Sigmoid colon (tissue), 4 donors: ENCODE measurements at regions not wholly inside any gene's neighbourhood (a gene's known extent, or its start where the extent isn't known, plus 50 kb on each side); places are given as distances from the start of the nearest gene placed in this dataset.
"Not testable (repeated sequence)": the region's sequence is repeated elsewhere in the genome, so short reads cannot be mapped to it uniquely, and the experiment has no call there.

Experiments
- CTCF ChIP-seq, 4 experiments: fragments of 450-650 bp in 3 of 4; fragments of 200-600 bp in 1 of 4; IDR thresholded peaks; one replicate each; pipeline ENCODE4 v1.5.1; 2016 to 2019; ENCODE audit warnings: antibody characterized with exemption in 4 of 4, mild to moderate bottlenecking in 3 of 4, moderate library complexity in 2 of 4
- EP300 ChIP-seq, 4 donors: sonication (generic); formaldehyde crosslinking; IDR thresholded peaks; one replicate each; pipeline ENCODE4 v1.6.1; 2017; ENCODE audit warnings: antibody characterized with exemption in 4 of 4
- POLR2A ChIP-seq, 2 donors: fragments of 450-650 bp; IDR thresholded peaks; one replicate each; pipeline ENCODE4 v1.6.1; 2016; ENCODE audit warnings: antibody characterized with exemption in 2 of 2, mild to moderate bottlenecking in 2 of 2, moderate library complexity in 2 of 2

- TF ChIP-seq CTCF, POLR2A, EP300 (IDR thresholded peaks at IDR 0.05): not testable (repeated sequence)
Observed at GRCh38 chr1:120274438-120274837, 98.1 kb upstream of the SEC22B start.
